Central memory CD8-positive, alpha-beta T cell (primary cell): ENCODE measurements at regions not wholly inside any gene's neighbourhood (a gene's known extent, or its start where the extent isn't known, plus 50 kb on each side); places are given as distances from the start of the nearest gene placed in this dataset.

Source experiments
- ATAC-seq: fragments of 150-1000 bp; cut with Tn5 transposase; replicated peaks from 2 replicates; pipeline ENCODE4 v1.10.0; 2022; ENCODE audit warnings: mild to moderate bottlenecking, moderate FRiP score, moderate number of reproducible peaks; ENCODE audit not compliant: poor library complexity, severe bottlenecking; ENCODE audit errors: extremely low read depth
- DNase-seq, 2 donors: peaks; one replicate each; pipeline ENCODE4 v3.0.0; 2021; ENCODE audit warnings: low spot score in 2 of 2
- H3K27ac Mint-ChIP-seq: one replicate; pipeline ENCODE4 v1.8.0; 2022; ENCODE audit warnings: low read depth, mild to moderate bottlenecking, moderate library complexity, mixed read lengths
- H3K27me3 Mint-ChIP-seq: one replicate; pipeline ENCODE4 v1.8.0; 2022; ENCODE audit warnings: mixed read lengths
- H3K36me3 Mint-ChIP-seq: one replicate; pipeline ENCODE4 v1.8.0; 2022; ENCODE audit warnings: mild to moderate bottlenecking, moderate library complexity, mixed read lengths; ENCODE audit not compliant: insufficient read depth
- H3K4me1 Mint-ChIP-seq: one replicate; pipeline ENCODE4 v1.8.0; 2022; ENCODE audit warnings: mixed read lengths
- H3K4me3 Mint-ChIP-seq: one replicate; pipeline ENCODE4 v1.8.0; 2022; ENCODE audit warnings: mild to moderate bottlenecking, moderate library complexity, mixed read lengths
- H3K9me3 Mint-ChIP-seq: one replicate; pipeline ENCODE4 v1.8.0; 2022; ENCODE audit warnings: mixed read lengths

- Mint-ChIP-seq H3K4me3 (no peak overlapping the region), H3K27me3 (no peaks in the 10 kb centered on the region), H3K36me3 (no peaks in the 10 kb centered on the region), H3K4me1 (peaks cover 13% of the 10 kb centered on the region), H3K27ac (no peak overlapping the region), H3K9me3 (no peaks in the 10 kb centered on the region)
- DNase-seq (no peak), ATAC-seq (no peak)
These were observed 220.0 kb downstream of the ESM1 start for GRCh38 chr5:54765165-54766028.

- Mint-ChIP-seq H3K4me1 (peaks cover 13% of the 10 kb centered on the region), H3K27me3 (no peaks in the 10 kb centered on the region), H3K27ac (no peak overlapping the region), H3K4me3 (no peak overlapping the region), H3K9me3 (no peaks in the 10 kb centered on the region), H3K36me3 (no peaks in the 10 kb centered on the region)
- DNase-seq (no peak), ATAC-seq (no peak)
These were observed 221.0 kb downstream of the ESM1 start for GRCh38 chr5:54764102-54765090.

- no peak for ATAC-seq
- DNase-seq = no peak
- H3K27me3 Mint-ChIP-seq = no peaks in the 10 kb centered on the region
- no peak overlapping the region for H3K27ac Mint-ChIP-seq
- peaks cover 19% of the 10 kb centered on the region for H3K4me1 Mint-ChIP-seq
- no peaks in the 10 kb centered on the region for H3K36me3 Mint-ChIP-seq
- no peaks in the 10 kb centered on the region for H3K9me3 Mint-ChIP-seq
- no peak overlapping the region for H3K4me3 Mint-ChIP-seq
These were observed 224.1 kb downstream of the ESM1 start for GRCh38 chr5:54761213-54761701.

- no peaks in the 10 kb centered on the region for H3K9me3 Mint-ChIP-seq
- peaks cover 28% of the 10 kb centered on the region for H3K4me1 Mint-ChIP-seq
- ATAC-seq = no peak
These were observed 225.0 kb downstream of the ESM1 start for GRCh38 chr5:54760182-54760935.

GRCh38 chr5:54758038-54758437 is 227.4 kb downstream of the ESM1 start:
- no peak for ATAC-seq
- Mint-ChIP-seq H3K9me3 (no peaks in the 10 kb centered on the region), H3K27me3 (no peaks in the 10 kb centered on the region), H3K27ac (no peak overlapping the region), H3K4me1 (peaks cover 28% of the 10 kb centered on the region), H3K36me3 (no peaks in the 10 kb centered on the region), H3K4me3 (no peak overlapping the region)
- DNase-seq = no peak

More at GRCh38 chr5:54760182-54760935, 225.0 kb downstream of the ESM1 start:
- H3K27me3 Mint-ChIP-seq = no peaks in the 10 kb centered on the region
- H3K4me3 Mint-ChIP-seq = no peak overlapping the region
- no peak overlapping the region for H3K27ac Mint-ChIP-seq
- H3K36me3 Mint-ChIP-seq = no peaks in the 10 kb centered on the region
- no peak for DNase-seq

GRCh38 chr5:54757541-54757940 is 227.9 kb downstream of the ESM1 start:
- no peaks in the 10 kb centered on the region for H3K27me3 Mint-ChIP-seq
- H3K4me1 Mint-ChIP-seq = peaks cover 28% of the 10 kb centered on the region
- no peaks in the 10 kb centered on the region for H3K36me3 Mint-ChIP-seq
- DNase-seq (no peak), ATAC-seq (no peak)
- H3K4me3 Mint-ChIP-seq = no peak overlapping the region
- no peak overlapping the region for H3K27ac Mint-ChIP-seq
- no peaks in the 10 kb centered on the region for H3K9me3 Mint-ChIP-seq

GRCh38 chr5:54756796-54757402 is 228.5 kb downstream of the ESM1 start:
- DNase-seq (no peak), ATAC-seq (no peak)
- H3K9me3 Mint-ChIP-seq = no peaks in the 10 kb centered on the region
- H3K4me3 Mint-ChIP-seq = no peak overlapping the region
- H3K4me1 Mint-ChIP-seq = peaks cover 28% of the 10 kb centered on the region
- peak overlapping the region; percentile 86 for H3K27ac Mint-ChIP-seq
- H3K36me3 Mint-ChIP-seq = no peaks in the 10 kb centered on the region
- no peaks in the 10 kb centered on the region for H3K27me3 Mint-ChIP-seq

- Mint-ChIP-seq H3K27ac (peak overlapping the region; percentile 86), H3K4me1 (peaks cover 28% of the 10 kb centered on the region), H3K4me3 (peak overlapping the region; percentile 41), H3K27me3 (no peaks in the 10 kb centered on the region), H3K9me3 (no peaks in the 10 kb centered on the region), H3K36me3 (no peaks in the 10 kb centered on the region)
- DNase-seq (no peak), ATAC-seq (peak; percentile 32)
These were observed 229.1 kb downstream of the ESM1 start for GRCh38 chr5:54756301-54756700.

- Mint-ChIP-seq H3K27me3 (no peaks in the 10 kb centered on the region), H3K27ac (no peak overlapping the region), H3K9me3 (no peaks in the 10 kb centered on the region), H3K36me3 (no peaks in the 10 kb centered on the region), H3K4me1 (peaks cover 20% of the 10 kb centered on the region), H3K4me3 (no peak overlapping the region)
- DNase-seq (no peak), ATAC-seq (no peak)
These were observed 230.5 kb downstream of the ESM1 start for GRCh38 chr5:54754878-54755277.

- Mint-ChIP-seq H3K4me1 (peaks cover 20% of the 10 kb centered on the region), H3K9me3 (no peaks in the 10 kb centered on the region), H3K27ac (no peak overlapping the region), H3K27me3 (no peaks in the 10 kb centered on the region), H3K4me3 (no peak overlapping the region), H3K36me3 (no peaks in the 10 kb centered on the region)
- no peak for DNase-seq
- no peak for ATAC-seq
These were observed 231.0 kb downstream of the ESM1 start for GRCh38 chr5:54754420-54754819.

- Mint-ChIP-seq H3K36me3 (no peaks in the 10 kb centered on the region), H3K4me1 (peaks cover 20% of the 10 kb centered on the region), H3K27me3 (no peaks in the 10 kb centered on the region), H3K4me3 (no peak overlapping the region), H3K9me3 (no peaks in the 10 kb centered on the region), H3K27ac (no peak overlapping the region)
- DNase-seq (no peak), ATAC-seq (no peak)
These were observed 231.6 kb downstream of the ESM1 start for GRCh38 chr5:54753753-54754152.

GRCh38 chr5:54753034-54753433 is 232.4 kb downstream of the ESM1 start:
- Mint-ChIP-seq H3K27me3 (no peaks in the 10 kb centered on the region), H3K36me3 (no peaks in the 10 kb centered on the region), H3K4me3 (no peak overlapping the region), H3K27ac (no peak overlapping the region), H3K9me3 (no peaks in the 10 kb centered on the region), H3K4me1 (peaks cover 20% of the 10 kb centered on the region)
- DNase-seq (no peak), ATAC-seq (no peak)
